NCI-H1048 (cell line): ENCODE measurements at regions not wholly inside any gene's neighbourhood (a gene's known extent, or its start where the extent isn't known, plus 50 kb on each side); places are given as distances from the start of the nearest gene placed in this dataset.

Source experiments
- DNase-seq: peaks from one replicate; lab custom pipeline; 2025; lab: John Stamatoyannopoulos, UW

DNA sequence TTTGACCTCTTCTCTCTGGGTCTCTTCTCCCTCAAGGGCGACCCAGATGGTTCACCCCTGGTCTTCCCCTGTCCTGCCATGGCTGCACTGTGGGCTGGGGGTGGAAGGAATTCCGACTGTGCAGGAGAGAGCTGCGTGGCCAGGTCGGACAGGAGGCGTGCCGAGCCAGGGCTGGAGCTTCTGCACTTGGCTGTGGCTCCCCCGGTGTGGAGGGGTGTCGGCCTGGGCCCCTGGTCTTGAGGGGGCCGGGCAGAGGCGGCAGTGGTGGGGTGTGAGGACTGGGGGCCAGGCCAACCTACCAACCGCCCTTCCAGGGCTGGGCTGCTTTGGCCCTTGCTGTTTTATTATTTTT lies 74.9 kb upstream of the SHH start:
- DNase-seq, result no peak

- no peak for DNase-seq
Measured at GRCh38 chr7:155886391-155887173, 74.3 kb upstream of the SHH start.

DNA sequence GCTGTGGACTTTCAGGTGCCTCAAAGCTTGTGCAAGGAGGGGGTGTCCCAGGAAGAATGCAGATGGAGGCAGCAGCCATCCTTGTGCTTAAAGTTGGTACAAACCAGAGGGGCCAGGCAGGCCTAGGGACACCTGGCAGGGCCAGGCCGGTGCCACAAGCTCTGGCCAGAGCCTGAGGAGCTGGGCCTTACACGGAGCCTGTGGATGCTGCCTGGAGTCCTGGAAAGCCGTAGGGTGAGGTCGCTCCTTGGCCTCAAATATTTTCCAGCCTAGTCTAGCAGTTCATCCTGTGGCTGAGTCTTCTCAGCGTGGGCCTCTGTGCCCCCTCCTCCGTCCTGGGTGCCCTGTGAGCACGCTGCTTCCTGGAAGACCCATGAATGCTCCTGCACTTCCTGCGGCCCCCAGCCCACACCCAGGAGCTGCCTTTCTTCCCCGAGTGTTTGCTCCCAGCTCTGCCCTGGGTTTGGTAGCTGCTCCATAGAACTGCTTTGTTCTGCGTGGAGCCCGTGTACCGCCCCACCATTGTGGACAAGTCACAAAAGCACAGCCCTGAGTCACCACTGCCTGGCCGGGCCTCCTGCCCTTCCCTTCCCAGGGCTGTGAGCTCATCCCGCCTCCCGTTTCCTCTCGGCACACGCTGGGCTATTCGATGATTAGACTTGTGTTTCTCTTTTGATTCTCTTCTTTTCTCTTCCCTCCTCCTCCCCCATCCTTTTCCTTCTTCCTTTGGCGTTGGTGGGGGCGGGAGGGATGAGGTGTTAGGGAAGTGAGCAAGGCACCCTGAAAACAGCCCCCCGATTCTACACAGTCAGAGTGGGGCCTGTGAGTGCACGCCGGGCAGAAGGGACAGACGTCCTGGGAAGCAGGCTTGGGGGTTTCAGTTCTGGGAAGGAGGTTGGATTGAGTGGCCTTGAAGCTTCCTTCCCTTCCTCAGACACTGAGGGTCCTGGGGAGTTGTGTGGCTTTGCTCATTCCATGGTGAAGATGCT lies 73.2 kb upstream of the SHH start:
- DNase-seq, result no peak

GRCh38 chr7:155884225-155885166 lies 72.2 kb upstream of the SHH start:
- DNase-seq, result no peak

GRCh38 chr7:155883491-155884224 lies 71.4 kb upstream of the SHH start:
- no peak for DNase-seq

DNA sequence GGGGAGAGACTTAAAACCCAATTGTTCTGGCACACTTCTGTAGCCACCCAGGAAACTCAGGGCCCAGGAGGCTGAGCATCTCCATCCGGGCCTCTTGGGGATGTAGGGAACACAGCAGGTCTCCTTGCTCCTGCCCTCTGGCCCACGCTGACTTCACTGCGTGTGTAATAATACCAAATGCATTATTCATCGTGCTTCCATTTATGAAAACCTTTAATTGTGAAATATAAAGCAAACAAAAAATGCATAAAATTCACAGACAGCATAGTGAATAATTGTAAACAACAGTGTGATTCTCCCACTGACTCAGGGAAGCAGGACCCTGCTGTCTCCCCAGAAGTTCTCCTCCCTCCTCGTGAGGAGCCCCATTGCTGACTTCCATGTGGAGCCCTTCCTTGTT lies 70.3 kb upstream of the SHH start:
- DNase-seq, result no peak

- DNase-seq, result no peak
Measured at GRCh38 chr7:155881471-155882350, 69.4 kb upstream of the SHH start.

- no peak for DNase-seq
Measured at GRCh38 chr7:155880721-155881120, 68.5 kb upstream of the SHH start.

- no peak for DNase-seq
Measured at GRCh38 chr7:155879592-155879991, 67.3 kb upstream of the SHH start.

GRCh38 chr7:155878674-155879073 lies 66.4 kb upstream of the SHH start:
- DNase-seq, result no peak

DNA sequence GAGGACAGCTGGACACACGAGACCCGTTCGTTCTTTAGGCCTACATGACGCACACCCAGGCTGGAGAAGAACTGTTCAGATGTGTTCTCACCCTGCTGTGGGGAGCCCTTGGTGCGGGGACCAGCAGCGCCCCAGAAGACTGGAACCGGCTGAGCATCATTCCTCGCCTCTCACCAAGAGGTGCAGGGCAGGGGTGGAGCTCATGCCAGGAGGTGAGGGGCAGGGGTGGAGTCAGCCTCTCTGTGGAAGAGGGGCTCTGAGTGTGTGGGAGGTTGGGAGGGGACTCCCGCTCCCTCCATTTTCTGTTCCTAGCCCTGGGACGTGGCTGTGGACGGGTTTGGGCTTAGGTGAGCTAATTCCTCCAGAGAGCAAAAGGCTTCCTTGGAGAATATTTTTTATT lies 66.0 kb upstream of the SHH start:
- DNase-seq, result no peak

GRCh38 chr7:155877167-155877566 lies 64.9 kb upstream of the SHH start:
- no peak for DNase-seq

DNA sequence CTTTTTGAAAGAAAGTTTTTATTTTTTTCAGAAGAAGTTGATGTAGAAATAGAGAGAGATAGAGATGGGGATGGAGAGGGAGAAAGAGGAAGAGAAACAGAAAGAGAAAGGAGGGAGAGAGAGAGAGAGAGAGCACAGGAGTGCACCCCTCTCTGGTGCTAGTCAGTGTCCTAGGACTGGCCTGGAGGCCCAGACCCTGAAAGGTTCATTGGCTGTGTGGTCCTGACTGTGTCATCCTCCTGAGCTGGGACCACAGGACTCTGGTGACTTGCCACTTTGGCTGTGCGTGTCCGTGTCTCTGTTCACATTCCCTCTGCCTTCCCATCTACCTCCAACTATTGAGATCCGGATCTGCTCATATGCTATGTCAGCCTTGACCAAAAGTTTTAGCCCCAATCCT lies 62.1 kb upstream of the SHH start:
- no peak for DNase-seq

- no peak for DNase-seq
Measured at GRCh38 chr7:155874010-155874409, 61.7 kb upstream of the SHH start.

- DNase-seq, result no peak
Measured at GRCh38 chr7:155872678-155873369, 60.6 kb upstream of the SHH start.

DNA sequence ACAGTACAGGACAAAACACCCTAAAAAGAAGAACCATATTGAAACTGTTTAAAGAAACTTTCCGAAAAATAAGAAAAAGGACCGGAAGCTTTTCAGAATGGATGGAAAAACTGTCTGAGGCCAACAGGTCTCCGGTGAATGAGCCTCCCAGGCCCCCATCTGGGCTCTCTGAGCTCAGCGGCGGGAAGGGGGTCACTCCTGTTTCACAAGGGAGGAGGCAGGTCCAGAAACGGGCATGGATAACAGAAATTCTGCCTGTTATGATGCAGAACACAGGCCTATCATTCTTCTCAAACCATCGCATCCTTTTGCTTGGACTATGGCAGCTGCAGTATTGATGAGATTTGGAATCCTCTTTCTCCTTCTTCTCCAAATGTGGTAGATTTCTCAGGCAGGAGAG lies 58.9 kb upstream of the SHH start:
- no peak for DNase-seq

GRCh38 chr7:155870334-155871180 lies 58.3 kb upstream of the SHH start:
- no peak for DNase-seq

DNA sequence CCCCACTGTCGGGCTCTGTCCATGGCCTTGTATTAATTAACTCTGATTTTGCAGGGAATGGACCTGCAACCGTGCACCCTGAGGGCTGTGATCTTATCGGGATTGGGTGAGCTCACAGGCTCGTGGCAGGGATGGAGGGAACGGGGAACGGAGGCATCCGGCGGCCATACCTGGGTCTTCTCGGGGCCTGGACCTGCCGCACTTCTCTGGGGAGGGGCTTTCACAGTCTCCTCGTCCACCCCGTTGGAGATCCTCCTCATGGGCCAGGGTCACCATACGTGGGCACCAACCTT lies 57.5 kb upstream of the SHH start:
- DNase-seq, result no peak
